ENCODE measurements at regions not wholly inside any gene's neighbourhood (a gene's known extent, or its start where the extent isn't known, plus 50 kb on each side); places are given as distances from the start of the nearest gene placed in this dataset.
"Not testable (repeated sequence)": the region's sequence is repeated elsewhere in the genome, so short reads cannot be mapped to it uniquely, and the experiment has no call there.

DNA sequence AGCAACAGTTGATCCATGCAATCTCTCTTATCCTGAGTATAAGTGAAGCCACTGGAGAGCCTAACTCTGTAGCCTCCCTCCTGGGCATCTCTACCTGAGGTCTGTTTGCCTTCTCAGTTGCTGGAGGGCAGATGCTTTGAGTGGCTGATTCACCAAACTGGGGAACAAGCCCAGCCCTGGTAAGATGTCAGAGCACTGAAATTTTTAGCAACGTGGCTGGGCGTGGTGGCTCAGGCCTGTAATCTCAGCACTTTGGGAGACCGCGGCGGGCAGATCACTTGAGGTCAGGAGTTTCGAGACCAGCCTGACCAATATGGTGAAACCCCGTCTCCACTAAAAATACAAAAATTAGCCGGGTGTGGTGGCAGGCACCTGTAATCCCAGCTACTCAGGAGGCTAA lies 812.0 kb upstream of the EEF2KMT start:
- TF ChIP-seq, protein P1, sequence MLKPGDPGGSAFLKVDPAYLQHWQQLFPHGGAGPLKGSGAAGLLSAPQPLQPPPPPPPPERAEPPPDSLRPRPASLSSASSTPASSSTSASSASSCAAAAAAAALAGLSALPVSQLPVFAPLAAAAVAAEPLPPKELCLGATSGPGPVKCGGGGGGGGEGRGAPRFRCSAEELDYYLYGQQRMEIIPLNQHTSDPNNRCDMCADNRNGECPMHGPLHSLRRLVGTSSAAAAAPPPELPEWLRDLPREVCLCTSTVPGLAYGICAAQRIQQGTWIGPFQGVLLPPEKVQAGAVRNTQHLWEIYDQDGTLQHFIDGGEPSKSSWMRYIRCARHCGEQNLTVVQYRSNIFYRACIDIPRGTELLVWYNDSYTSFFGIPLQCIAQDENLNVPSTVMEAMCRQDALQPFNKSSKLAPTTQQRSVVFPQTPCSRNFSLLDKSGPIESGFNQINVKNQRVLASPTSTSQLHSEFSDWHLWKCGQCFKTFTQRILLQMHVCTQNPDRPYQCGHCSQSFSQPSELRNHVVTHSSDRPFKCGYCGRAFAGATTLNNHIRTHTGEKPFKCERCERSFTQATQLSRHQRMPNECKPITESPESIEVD (tag by site-specific recombination; IDR thresholded peaks at IDR 0.05): not testable (repeated sequence)
- TF ChIP-seq BCL11B (tag by site-specific recombination; IDR thresholded peaks at IDR 0.05; ENCODE audit: low read depth); ZBTB1 (tag by site-specific recombination; IDR thresholded peaks at IDR 0.05); ZBTB17 (tag by site-specific recombination; IDR thresholded peaks at IDR 0.05): not testable (repeated sequence)
- TF ChIP-seq, protein P2, sequence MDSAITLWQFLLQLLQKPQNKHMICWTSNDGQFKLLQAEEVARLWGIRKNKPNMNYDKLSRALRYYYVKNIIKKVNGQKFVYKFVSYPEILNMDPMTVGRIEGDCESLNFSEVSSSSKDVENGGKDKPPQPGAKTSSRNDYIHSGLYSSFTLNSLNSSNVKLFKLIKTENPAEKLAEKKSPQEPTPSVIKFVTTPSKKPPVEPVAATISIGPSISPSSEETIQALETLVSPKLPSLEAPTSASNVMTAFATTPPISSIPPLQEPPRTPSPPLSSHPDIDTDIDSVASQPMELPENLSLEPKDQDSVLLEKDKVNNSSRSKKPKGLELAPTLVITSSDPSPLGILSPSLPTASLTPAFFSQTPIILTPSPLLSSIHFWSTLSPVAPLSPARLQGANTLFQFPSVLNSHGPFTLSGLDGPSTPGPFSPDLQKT (IDR thresholded peaks at IDR 0.05; ENCODE audit: borderline replicate concordance, low read depth, low read length): not testable (repeated sequence)
- TF ChIP-seq, protein P3, sequence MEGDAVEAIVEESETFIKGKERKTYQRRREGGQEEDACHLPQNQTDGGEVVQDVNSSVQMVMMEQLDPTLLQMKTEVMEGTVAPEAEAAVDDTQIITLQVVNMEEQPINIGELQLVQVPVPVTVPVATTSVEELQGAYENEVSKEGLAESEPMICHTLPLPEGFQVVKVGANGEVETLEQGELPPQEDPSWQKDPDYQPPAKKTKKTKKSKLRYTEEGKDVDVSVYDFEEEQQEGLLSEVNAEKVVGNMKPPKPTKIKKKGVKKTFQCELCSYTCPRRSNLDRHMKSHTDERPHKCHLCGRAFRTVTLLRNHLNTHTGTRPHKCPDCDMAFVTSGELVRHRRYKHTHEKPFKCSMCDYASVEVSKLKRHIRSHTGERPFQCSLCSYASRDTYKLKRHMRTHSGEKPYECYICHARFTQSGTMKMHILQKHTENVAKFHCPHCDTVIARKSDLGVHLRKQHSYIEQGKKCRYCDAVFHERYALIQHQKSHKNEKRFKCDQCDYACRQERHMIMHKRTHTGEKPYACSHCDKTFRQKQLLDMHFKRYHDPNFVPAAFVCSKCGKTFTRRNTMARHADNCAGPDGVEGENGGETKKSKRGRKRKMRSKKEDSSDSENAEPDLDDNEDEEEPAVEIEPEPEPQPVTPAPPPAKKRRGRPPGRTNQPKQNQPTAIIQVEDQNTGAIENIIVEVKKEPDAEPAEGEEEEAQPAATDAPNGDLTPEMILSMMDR (tag by site-specific recombination; IDR thresholded peaks at IDR 0.05): not testable (repeated sequence)
- TF ChIP-seq, protein P4, sequence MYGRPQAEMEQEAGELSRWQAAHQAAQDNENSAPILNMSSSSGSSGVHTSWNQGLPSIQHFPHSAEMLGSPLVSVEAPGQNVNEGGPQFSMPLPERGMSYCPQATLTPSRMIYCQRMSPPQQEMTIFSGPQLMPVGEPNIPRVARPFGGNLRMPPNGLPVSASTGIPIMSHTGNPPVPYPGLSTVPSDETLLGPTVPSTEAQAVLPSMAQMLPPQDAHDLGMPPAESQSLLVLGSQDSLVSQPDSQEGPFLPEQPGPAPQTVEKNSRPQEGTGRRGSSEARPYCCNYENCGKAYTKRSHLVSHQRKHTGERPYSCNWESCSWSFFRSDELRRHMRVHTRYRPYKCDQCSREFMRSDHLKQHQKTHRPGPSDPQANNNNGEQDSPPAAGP (tag by site-specific recombination; IDR thresholded peaks at IDR 0.05): not testable (repeated sequence)

Data from HEK293 (cell line).